ENCODE measurements at regions not wholly inside any gene's neighbourhood (a gene's known extent, or its start where the extent isn't known, plus 50 kb on each side); places are given as distances from the start of the nearest gene placed in this dataset.

DNA sequence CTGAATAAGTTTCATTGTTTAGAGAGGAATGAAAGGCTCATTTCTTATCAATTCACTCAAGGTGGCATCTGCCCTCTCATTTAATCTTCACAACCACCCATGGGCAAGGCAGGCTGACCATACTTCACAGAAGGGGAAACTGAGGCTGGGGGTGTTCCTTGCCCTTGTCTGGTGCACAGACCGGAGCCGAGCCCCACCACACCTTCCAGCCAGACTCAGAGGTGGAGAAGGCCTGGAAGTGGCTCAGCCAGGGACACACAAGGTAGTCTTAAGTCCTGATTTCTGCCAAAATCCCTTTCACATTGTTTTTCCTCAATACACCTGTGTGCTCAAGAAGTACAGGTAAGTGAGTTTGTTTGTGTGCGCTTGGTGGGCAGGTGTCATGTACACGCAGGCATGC is 111.9 kb upstream of the TEX51 start:
- ChIA-PET POLR2A (no interaction called here), CTCF (no interaction called here)
- H3K27ac ChIP-seq (ENCODE audit: low read depth, low read length): no peak overlapping the region
- H3K9me3 ChIP-seq (ENCODE audit: control insufficient read depth, insufficient read depth, low read length): no peaks in the 10 kb centered on the region
- no peak overlapping the region for H3K4me3 ChIP-seq (ENCODE audit: low read depth, low read length)
- no peaks in the 10 kb centered on the region for H3K27me3 ChIP-seq (ENCODE audit: control insufficient read depth, insufficient read depth, low read length)
- DNase-seq (ENCODE audit: low read depth, low spot score): no peak
- TF ChIP-seq, protein P1, sequence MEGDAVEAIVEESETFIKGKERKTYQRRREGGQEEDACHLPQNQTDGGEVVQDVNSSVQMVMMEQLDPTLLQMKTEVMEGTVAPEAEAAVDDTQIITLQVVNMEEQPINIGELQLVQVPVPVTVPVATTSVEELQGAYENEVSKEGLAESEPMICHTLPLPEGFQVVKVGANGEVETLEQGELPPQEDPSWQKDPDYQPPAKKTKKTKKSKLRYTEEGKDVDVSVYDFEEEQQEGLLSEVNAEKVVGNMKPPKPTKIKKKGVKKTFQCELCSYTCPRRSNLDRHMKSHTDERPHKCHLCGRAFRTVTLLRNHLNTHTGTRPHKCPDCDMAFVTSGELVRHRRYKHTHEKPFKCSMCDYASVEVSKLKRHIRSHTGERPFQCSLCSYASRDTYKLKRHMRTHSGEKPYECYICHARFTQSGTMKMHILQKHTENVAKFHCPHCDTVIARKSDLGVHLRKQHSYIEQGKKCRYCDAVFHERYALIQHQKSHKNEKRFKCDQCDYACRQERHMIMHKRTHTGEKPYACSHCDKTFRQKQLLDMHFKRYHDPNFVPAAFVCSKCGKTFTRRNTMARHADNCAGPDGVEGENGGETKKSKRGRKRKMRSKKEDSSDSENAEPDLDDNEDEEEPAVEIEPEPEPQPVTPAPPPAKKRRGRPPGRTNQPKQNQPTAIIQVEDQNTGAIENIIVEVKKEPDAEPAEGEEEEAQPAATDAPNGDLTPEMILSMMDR (IDR thresholded peaks at IDR 0.05; ENCODE audit: low read depth, low read length): no peak

DNA sequence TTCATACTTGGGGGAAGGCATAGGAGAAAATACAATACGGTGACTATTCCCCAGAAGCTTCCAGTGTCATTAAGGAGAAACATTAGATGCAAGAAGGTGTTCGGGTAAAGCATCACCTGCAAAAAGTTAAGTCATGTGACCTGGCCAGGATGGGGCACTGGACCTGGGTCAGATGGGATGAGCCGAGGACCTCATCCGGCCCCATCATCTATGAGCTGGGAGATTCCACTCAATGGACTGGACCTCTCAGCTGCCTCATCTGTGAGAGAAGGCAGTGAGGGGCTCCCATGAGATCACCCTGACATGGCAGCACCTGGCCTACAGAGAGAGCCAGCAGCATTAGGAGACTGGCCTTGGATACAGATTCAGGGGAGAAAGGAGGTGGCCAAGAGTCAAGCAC is 111.4 kb upstream of the TEX51 start:
- no peak for DNase-seq (ENCODE audit: low read depth, low spot score)
- POLR2A ChIA-PET: no interaction called here
- CTCF ChIA-PET: no interaction called here

DNA sequence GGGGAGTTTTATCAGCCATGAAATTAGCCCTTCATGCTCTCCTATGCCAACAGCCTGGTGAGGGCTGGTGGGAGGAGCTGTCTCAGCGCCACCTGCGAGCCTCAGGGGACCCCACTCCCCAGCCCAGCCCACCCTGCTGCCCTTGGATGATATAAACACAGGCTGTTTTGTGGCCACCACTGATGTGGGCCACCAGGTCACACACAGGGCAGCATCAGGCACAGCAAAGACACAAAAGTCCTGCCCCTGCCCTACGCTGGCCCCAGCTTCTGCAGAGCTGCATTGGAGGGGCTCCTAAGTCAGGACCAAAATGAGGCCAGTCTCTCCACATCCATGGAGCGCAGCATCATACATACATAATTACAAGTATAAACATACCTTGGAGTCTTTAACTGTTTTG is 110.6 kb upstream of the TEX51 start:
- ChIA-PET POLR2A (no interaction called here), CTCF (no interaction called here)
- no peaks in the 10 kb centered on the region for H3K27me3 ChIP-seq (ENCODE audit: control insufficient read depth, insufficient read depth, low read length)

More for the DNA sequence above, 111.4 kb upstream of the TEX51 start:
- H3K9me3 ChIP-seq (ENCODE audit: control insufficient read depth, insufficient read depth, low read length): no peaks in the 10 kb centered on the region
- H3K4me3 ChIP-seq (ENCODE audit: low read depth, low read length): no peak overlapping the region
- H3K27me3 ChIP-seq (ENCODE audit: control insufficient read depth, insufficient read depth, low read length): no peaks in the 10 kb centered on the region
- no peak overlapping the region for H3K27ac ChIP-seq (ENCODE audit: low read depth, low read length)
- TF ChIP-seq, protein P1 (IDR thresholded peaks at IDR 0.05; ENCODE audit: low read depth, low read length): no peak

DNA sequence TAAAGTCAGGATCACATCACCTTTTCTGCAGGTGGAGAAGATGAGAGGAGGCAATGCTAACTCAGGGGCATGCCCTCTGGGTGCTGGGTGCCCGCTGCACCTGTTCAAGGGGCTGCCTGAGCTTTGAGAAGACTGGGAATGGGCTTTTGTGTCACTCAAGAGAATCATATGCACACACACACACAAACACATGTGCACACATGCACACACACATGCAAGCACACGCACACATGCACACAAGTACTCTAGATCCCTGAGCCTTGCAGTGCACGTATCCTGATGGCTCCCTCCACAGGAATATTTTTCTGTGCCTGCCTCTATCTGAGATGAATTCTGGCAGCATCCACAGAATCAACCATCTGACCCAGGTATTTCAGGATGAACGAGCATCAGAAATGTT is 110.0 kb upstream of the TEX51 start:
- ChIA-PET POLR2A (no interaction called here), CTCF (no interaction called here)
- Histone ChIP-seq H3K9me3 (ENCODE audit: control insufficient read depth, insufficient read depth, low read length) (no peaks in the 10 kb centered on the region), H3K27me3 (ENCODE audit: control insufficient read depth, insufficient read depth, low read length) (no peaks in the 10 kb centered on the region), H3K27ac (ENCODE audit: low read depth, low read length) (no peak overlapping the region), H3K4me3 (ENCODE audit: low read depth, low read length) (no peak overlapping the region)
- no peak for DNase-seq (ENCODE audit: low read depth, low spot score)
- TF ChIP-seq, protein P1 (IDR thresholded peaks at IDR 0.05; ENCODE audit: low read depth, low read length): no peak

More for the DNA sequence above, 110.6 kb upstream of the TEX51 start:
- no peak for DNase-seq (ENCODE audit: low read depth, low spot score)
- H3K4me3 ChIP-seq (ENCODE audit: low read depth, low read length): no peak overlapping the region
- TF ChIP-seq, protein P1 (IDR thresholded peaks at IDR 0.05; ENCODE audit: low read depth, low read length): no peak
- H3K9me3 ChIP-seq (ENCODE audit: control insufficient read depth, insufficient read depth, low read length): no peaks in the 10 kb centered on the region
- no peak overlapping the region for H3K27ac ChIP-seq (ENCODE audit: low read depth, low read length)

DNA sequence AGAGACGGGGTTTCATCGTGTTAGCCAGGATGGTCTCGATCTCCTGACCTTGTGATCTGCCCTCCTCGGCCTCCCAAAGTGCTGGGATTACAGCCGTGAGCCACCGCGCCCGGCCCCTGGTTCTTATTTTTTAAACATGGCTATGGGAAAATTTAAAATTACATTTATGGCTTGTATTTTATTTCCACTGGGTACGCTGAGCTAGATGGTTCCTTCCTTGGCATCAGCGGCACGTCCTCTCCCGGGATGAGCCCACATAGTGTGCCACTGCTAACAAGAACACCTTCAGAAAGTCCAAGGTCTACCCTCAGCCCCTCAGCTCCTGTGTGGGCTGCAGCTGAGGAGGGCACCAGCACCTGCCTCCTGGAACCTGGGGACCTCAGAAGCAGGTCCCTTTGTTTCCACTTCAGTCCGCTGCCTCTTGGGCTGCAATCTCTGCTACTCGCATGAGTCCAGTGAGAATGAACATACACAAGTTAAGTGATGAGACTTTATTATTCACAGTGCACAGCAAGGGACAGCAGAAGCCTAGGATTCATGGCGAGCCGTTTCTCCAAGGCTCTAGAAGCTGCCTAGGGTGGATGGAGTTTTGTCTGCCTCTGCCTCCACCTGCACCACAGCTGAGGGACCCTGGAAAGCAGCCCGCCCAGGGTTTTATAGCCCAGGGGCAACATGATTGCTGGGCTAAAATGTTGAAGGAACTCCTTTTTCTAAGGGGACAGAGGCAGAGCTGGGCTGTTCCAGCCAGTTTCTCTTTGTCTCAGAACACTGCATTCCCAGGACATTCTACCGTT is 107.5 kb upstream of the TEX51 start:
- ChIA-PET POLR2A (no interaction called here), CTCF (no interaction called here)
- no peak for DNase-seq (ENCODE audit: low read depth, low spot score)
- Histone ChIP-seq H3K4me3 (ENCODE audit: low read depth, low read length) (no peak overlapping the region), H3K27me3 (ENCODE audit: control insufficient read depth, insufficient read depth, low read length) (peaks cover 2% of the 10 kb centered on the region), H3K27ac (ENCODE audit: low read depth, low read length) (no peak overlapping the region), H3K9me3 (ENCODE audit: control insufficient read depth, insufficient read depth, low read length) (no peaks in the 10 kb centered on the region)
- TF ChIP-seq, protein P1 (IDR thresholded peaks at IDR 0.05; ENCODE audit: low read depth, low read length): no peak
